ENCODE measurements at regions not wholly inside any gene's neighbourhood (a gene's known extent, or its start where the extent isn't known, plus 50 kb on each side); places are given as distances from the start of the nearest gene placed in this dataset.

DNA sequence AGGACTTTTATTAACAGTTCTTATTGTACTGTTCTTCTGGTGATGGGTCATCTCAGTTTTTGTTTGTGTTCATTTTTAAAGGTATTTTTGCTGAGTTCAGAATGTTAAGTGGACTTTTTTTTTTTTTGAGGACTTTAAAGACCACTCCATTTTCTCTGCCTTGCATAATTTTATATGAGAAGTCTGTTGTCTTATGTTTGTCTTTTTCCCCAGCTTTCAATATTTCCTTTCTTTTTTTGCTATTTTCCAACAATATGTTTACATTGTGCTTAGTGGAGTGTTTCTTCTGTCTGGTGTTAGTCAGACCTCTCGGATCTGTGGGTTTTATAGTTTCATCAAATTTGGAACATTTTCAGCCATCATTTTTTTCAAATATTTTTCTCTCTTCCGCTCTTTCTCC, 290.0 kb upstream of the TNRC6C start:
- TF ChIP-seq, protein P1, sequence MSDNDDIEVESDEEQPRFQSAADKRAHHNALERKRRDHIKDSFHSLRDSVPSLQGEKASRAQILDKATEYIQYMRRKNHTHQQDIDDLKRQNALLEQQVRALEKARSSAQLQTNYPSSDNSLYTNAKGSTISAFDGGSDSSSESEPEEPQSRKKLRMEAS (IDR thresholded peaks at IDR 0.05): no peak
- TF ChIP-seq EP300 (IDR thresholded peaks at IDR 0.05; ENCODE audit: borderline replicate concordance): no peak

Data from Ishikawa (cell line).